ENCODE measurements at regions not wholly inside any gene's neighbourhood (a gene's known extent, or its start where the extent isn't known, plus 50 kb on each side); places are given as distances from the start of the nearest gene placed in this dataset.

DNA sequence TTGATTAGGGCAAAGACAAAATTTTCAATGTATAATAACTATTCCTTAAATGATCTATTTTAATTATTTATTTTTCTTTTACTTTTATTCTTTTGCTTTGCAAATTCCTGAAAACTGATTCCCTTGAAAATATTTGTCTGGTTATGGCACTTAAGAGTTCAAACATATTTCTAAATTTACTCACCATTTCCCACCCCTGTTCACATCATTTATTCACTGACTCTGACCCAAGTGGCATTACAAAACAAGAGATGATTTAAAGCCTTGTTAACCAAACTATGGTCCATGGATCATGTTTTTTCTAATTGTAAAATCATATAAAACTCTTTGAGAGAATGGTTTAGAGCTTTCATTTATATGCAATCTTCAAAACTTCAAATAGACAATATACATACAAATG is 1256.1 kb upstream of the LRRN3 start:
- no peak overlapping the region for H2AFZ ChIP-seq (ENCODE audit: control insufficient read depth, low read depth, low read length)
- no peaks in the 10 kb centered on the region for H3K36me3 ChIP-seq (ENCODE audit: control insufficient read depth in 2 of 2, insufficient read depth in 2 of 2, low read length in 1 of 2)
- H3K27ac ChIP-seq (ENCODE audit: control insufficient read depth, insufficient read depth): no peak overlapping the region
- DNase-seq (ENCODE audit: low read depth, low spot score): no peak
- no peak overlapping the region for H3K4me3 ChIP-seq
- RAD21 ChIA-PET (ENCODE audit: unreplicated experiment): no interaction called here
- intact Hi-C loops (cut with micrococcal nuclease; ENCODE audit: unreplicated experiment): no loop called here
- BruUV-seq (replicated peaks): no TSS peak
- no peaks in the 10 kb centered on the region for H4K20me1 ChIP-seq (ENCODE audit: control insufficient read depth, insufficient read depth)
- no peak for TF ChIP-seq ESRRA (IDR thresholded peaks at IDR 0.05; ENCODE audit: low read length)
- no peak for TF ChIP-seq SRF (IDR thresholded peaks at IDR 0.05; ENCODE audit: low read depth in 2 of 2, low read length in 2 of 2)
- TF ChIP-seq, protein P1, sequence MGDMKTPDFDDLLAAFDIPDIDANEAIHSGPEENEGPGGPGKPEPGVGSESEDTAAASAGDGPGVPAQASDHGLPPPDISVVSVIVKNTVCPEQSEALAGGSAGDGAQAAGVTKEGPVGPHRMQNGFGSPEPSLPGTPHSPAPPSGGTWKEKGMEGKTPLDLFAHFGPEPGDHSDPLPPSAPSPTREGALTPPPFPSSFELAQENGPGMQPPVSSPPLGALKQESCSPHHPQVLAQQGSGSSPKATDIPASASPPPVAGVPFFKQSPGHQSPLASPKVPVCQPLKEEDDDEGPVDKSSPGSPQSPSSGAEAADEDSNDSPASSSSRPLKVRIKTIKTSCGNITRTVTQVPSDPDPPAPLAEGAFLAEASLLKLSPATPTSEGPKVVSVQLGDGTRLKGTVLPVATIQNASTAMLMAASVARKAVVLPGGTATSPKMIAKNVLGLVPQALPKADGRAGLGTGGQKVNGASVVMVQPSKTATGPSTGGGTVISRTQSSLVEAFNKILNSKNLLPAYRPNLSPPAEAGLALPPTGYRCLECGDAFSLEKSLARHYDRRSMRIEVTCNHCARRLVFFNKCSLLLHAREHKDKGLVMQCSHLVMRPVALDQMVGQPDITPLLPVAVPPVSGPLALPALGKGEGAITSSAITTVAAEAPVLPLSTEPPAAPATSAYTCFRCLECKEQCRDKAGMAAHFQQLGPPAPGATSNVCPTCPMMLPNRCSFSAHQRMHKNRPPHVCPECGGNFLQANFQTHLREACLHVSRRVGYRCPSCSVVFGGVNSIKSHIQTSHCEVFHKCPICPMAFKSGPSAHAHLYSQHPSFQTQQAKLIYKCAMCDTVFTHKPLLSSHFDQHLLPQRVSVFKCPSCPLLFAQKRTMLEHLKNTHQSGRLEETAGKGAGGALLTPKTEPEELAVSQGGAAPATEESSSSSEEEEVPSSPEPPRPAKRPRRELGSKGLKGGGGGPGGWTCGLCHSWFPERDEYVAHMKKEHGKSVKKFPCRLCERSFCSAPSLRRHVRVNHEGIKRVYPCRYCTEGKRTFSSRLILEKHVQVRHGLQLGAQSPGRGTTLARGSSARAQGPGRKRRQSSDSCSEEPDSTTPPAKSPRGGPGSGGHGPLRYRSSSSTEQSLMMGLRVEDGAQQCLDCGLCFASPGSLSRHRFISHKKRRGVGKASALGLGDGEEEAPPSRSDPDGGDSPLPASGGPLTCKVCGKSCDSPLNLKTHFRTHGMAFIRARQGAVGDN (IDR thresholded peaks at IDR 0.05): no peak
- TF ChIP-seq E2F8 (IDR thresholded peaks at IDR 0.05; ENCODE audit: low read depth, partially characterized antibody): no peak
- no peak for TF ChIP-seq BACH1 (IDR thresholded peaks at IDR 0.05; ENCODE audit: borderline replicate concordance)
- no peak for TF ChIP-seq GATAD2B (conservative IDR thresholded peaks at IDR 0.05; ENCODE audit: low read depth)
- no peak for TF ChIP-seq ZNF384 (IDR thresholded peaks at IDR 0.05; ENCODE audit: borderline replicate concordance, low read depth, low read length)
- TF ChIP-seq CBX3 (IDR thresholded peaks at IDR 0.05; ENCODE audit: borderline replicate concordance, low read depth): no peak
- TF ChIP-seq IRF3 (IDR thresholded peaks at IDR 0.05): no peak
- no peak for TF ChIP-seq TCF3 (IDR thresholded peaks at IDR 0.05; ENCODE audit: borderline replicate concordance, insufficient read depth, low read depth, low read length)
- TF ChIP-seq MTA2 (IDR thresholded peaks at IDR 0.05; ENCODE audit: low read depth): no peak
- TF ChIP-seq, protein P2, sequence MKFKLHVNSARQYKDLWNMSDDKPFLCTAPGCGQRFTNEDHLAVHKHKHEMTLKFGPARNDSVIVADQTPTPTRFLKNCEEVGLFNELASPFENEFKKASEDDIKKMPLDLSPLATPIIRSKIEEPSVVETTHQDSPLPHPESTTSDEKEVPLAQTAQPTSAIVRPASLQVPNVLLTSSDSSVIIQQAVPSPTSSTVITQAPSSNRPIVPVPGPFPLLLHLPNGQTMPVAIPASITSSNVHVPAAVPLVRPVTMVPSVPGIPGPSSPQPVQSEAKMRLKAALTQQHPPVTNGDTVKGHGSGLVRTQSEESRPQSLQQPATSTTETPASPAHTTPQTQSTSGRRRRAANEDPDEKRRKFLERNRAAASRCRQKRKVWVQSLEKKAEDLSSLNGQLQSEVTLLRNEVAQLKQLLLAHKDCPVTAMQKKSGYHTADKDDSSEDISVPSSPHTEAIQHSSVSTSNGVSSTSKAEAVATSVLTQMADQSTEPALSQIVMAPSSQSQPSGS (IDR thresholded peaks at IDR 0.05; ENCODE audit: low read length): no peak
- no peak for TF ChIP-seq PAX8 (IDR thresholded peaks at IDR 0.05)
- TF ChIP-seq PKNOX1 (IDR thresholded peaks at IDR 0.05): no peak
- TF ChIP-seq DPF2 (IDR thresholded peaks at IDR 0.05): no peak
- TF ChIP-seq ZNF622 (IDR thresholded peaks at IDR 0.05): no peak
- TF ChIP-seq SREBF2 (IDR thresholded peaks at IDR 0.05; ENCODE audit: low read length): no peak
- no peaks in the 10 kb centered on the region for H3K4me1 ChIP-seq (ENCODE audit: control insufficient read depth, insufficient read depth, low read length)
- no peaks in the 10 kb centered on the region for H3K27me3 ChIP-seq (replicated peaks in 1 of 2; ENCODE audit: control insufficient read depth in 2 of 2, insufficient read depth in 2 of 2, low read length in 1 of 2)
- CTCF ChIA-PET: interaction anchor here (1.0 kb wide), 1 partner anchor 9 kb away, joined by 3 read pairs; no protein-coding TSS in a partner anchor
- no peak for ATAC-seq
- H3K9me3 ChIP-seq (replicated peaks; ENCODE audit: control insufficient read depth, insufficient read depth, low read length): no peaks in the 10 kb centered on the region
- no peak for FAIRE-seq
- no peak overlapping the region for H3K9ac ChIP-seq (ENCODE audit: control insufficient read depth, insufficient read depth, low read length)
- in situ Hi-C loops (cut with MboI): no loop called here
- H3K79me2 ChIP-seq (ENCODE audit: control insufficient read depth, insufficient read depth, low read length): no peaks in the 10 kb centered on the region
- SMC1A ChIA-PET (ENCODE audit: uncharacterized antibody, unreplicated experiment): no interaction called here
- POLR2A ChIA-PET: no interaction called here
- H3K4me2 ChIP-seq (ENCODE audit: control insufficient read depth, insufficient read depth): no peak overlapping the region
